ENCODE measurements at regions not wholly inside any gene's neighbourhood (a gene's known extent, or its start where the extent isn't known, plus 50 kb on each side); places are given as distances from the start of the nearest gene placed in this dataset.

GRCh38 chr6:27630727-27631608 lies 158.1 kb upstream of the ZNF184 start:
- peak overlapping the region; percentile 56 for H3K4me2 ChIP-seq (ENCODE audit: insufficient read depth, low read length, poor library complexity, severe bottlenecking)
- WGBS, 2 donors (ENCODE audit: extremely low coverage in 2 of 2, insufficient read length in 2 of 2, insufficient replicate concordance in 1 of 2), result no CpG with 5 or more reads among the region's 51 CpGs
- H2BK15ac ChIP-seq (ENCODE audit: low read length), result no peak overlapping the region
- no peak overlapping the region for H2BK12ac ChIP-seq (ENCODE audit: low read length)
- no peak overlapping the region for H2BK5ac ChIP-seq (ENCODE audit: low read length)
- H4K91ac ChIP-seq (ENCODE audit: low read depth, low read length, poor library complexity), result no peak overlapping the region
- no peaks in the 10 kb centered on the region for H3K79me1 ChIP-seq (ENCODE audit: low read depth, low read length)
- H3K18ac ChIP-seq (ENCODE audit: low read length), result peak overlapping the region; percentile 82
- no peak overlapping the region for H2AK5ac ChIP-seq (ENCODE audit: low read depth, low read length)
- H3K9me3 ChIP-seq (replicated peaks in 1 of 2; ENCODE audit: control insufficient read depth in 2 of 2, insufficient read depth in 1 of 2, low read depth in 1 of 2, low read length in 2 of 2), result no peaks in the 10 kb centered on the region
- H3K23ac ChIP-seq (ENCODE audit: low read depth, low read length, poor library complexity), result no peak overlapping the region
- no peak overlapping the region for H3K14ac ChIP-seq (ENCODE audit: low read length)
- no peak overlapping the region for H2BK120ac ChIP-seq (ENCODE audit: low read depth, low read length)
- H3K9ac ChIP-seq (ENCODE audit: low read depth, low read length, poor library complexity), result peak overlapping the region; percentile 38
- H3K27ac ChIP-seq (replicated peaks; ENCODE audit: low read length), result peak overlapping the region; percentile 72
- DNase-seq (ENCODE audit: low spot score), result peak; percentile 74
- no peak overlapping the region for H4K8ac ChIP-seq (ENCODE audit: low read depth, low read length)
- H3K36me3 ChIP-seq (replicated peaks in 1 of 2; ENCODE audit: control insufficient read depth in 2 of 2, insufficient read depth in 2 of 2, low read length in 2 of 2), result no peaks in the 10 kb centered on the region
- peaks cover 0 to 2% of the 10 kb centered on the region in 2 donors for H3K4me1 ChIP-seq (ENCODE audit: control insufficient read depth in 2 of 2, insufficient read depth in 1 of 2, low read depth in 1 of 2, low read length in 2 of 2)
- peaks cover 0 to 17% (median 0%) of the 10 kb centered on the region in 3 experiments for H3K27me3 ChIP-seq (ENCODE audit: control insufficient read depth in 3 of 3, insufficient read depth in 3 of 3, low read depth in 1 of 3, low read length in 3 of 3)
- peak overlapping the region; percentile 58 to 87 for H3K4me3 ChIP-seq (ENCODE audit: low read length in 2 of 2)
- no peak overlapping the region for H3K4ac ChIP-seq (ENCODE audit: low read length)
- peak overlapping the region; percentile 92 for H2AFZ ChIP-seq (ENCODE audit: low read length)

- DNase-seq (ENCODE audit: low spot score), result no peak
- Histone ChIP-seq H3K23ac (ENCODE audit: low read depth, low read length, poor library complexity) (no peak overlapping the region), H2BK12ac (ENCODE audit: low read length) (no peak overlapping the region), H3K36me3 (replicated peaks in 1 of 2; ENCODE audit: control insufficient read depth in 2 of 2, insufficient read depth in 2 of 2, low read length in 2 of 2) (no peaks in the 10 kb centered on the region), H4K91ac (ENCODE audit: low read depth, low read length, poor library complexity) (no peak overlapping the region), H3K79me1 (ENCODE audit: low read depth, low read length) (no peaks in the 10 kb centered on the region), H3K4me3 (ENCODE audit: low read length in 2 of 2) (no peak overlapping the region), H2BK5ac (ENCODE audit: low read length) (no peak overlapping the region), H4K8ac (ENCODE audit: low read depth, low read length) (no peak overlapping the region), H2AK5ac (ENCODE audit: low read depth, low read length) (no peak overlapping the region), H3K4ac (ENCODE audit: low read length) (no peak overlapping the region), H3K18ac (ENCODE audit: low read length) (no peak overlapping the region), H3K14ac (ENCODE audit: low read length) (no peak overlapping the region), H3K27ac (replicated peaks; ENCODE audit: low read length) (no peak overlapping the region), H3K27me3 (ENCODE audit: control insufficient read depth in 3 of 3, insufficient read depth in 3 of 3, low read depth in 1 of 3, low read length in 3 of 3) (peaks cover 0 to 5% (median 0%) of the 10 kb centered on the region in 3 experiments), H3K9ac (ENCODE audit: low read depth, low read length, poor library complexity) (no peak overlapping the region), H2AFZ (ENCODE audit: low read length) (no peak overlapping the region), H2BK15ac (ENCODE audit: low read length) (no peak overlapping the region), H2BK120ac (ENCODE audit: low read depth, low read length) (no peak overlapping the region), H3K4me2 (ENCODE audit: insufficient read depth, low read length, poor library complexity, severe bottlenecking) (no peak overlapping the region), H3K4me1 (ENCODE audit: control insufficient read depth in 2 of 2, insufficient read depth in 1 of 2, low read depth in 1 of 2, low read length in 2 of 2) (no peaks in the 10 kb centered on the region), H3K9me3 (replicated peaks in 1 of 2; ENCODE audit: control insufficient read depth in 2 of 2, insufficient read depth in 1 of 2, low read depth in 1 of 2, low read length in 2 of 2) (no peaks in the 10 kb centered on the region)
- no CpG with 5 or more reads among the region's 3 CpGs for WGBS, 2 donors (ENCODE audit: extremely low coverage in 2 of 2, insufficient read length in 2 of 2, insufficient replicate concordance in 1 of 2)
These were observed 151.9 kb upstream of the ZNF184 start for GRCh38 chr6:27624694-27625262.

GRCh38 chr6:27623103-27623502 lies 150.2 kb upstream of the ZNF184 start:
- H4K91ac ChIP-seq (ENCODE audit: low read depth, low read length, poor library complexity), result no peak overlapping the region
- no peaks in the 10 kb centered on the region for H3K36me3 ChIP-seq (replicated peaks in 1 of 2; ENCODE audit: control insufficient read depth in 2 of 2, insufficient read depth in 2 of 2, low read length in 2 of 2)
- H3K4ac ChIP-seq (ENCODE audit: low read length), result no peak overlapping the region
- no peak overlapping the region for H3K23ac ChIP-seq (ENCODE audit: low read depth, low read length, poor library complexity)
- H3K9me3 ChIP-seq (replicated peaks in 1 of 2; ENCODE audit: control insufficient read depth in 2 of 2, insufficient read depth in 1 of 2, low read depth in 1 of 2, low read length in 2 of 2), result no peaks in the 10 kb centered on the region
- H3K18ac ChIP-seq (ENCODE audit: low read length), result no peak overlapping the region
- no peak overlapping the region for H4K8ac ChIP-seq (ENCODE audit: low read depth, low read length)
- no peaks in the 10 kb centered on the region for H3K4me1 ChIP-seq (ENCODE audit: control insufficient read depth in 2 of 2, insufficient read depth in 1 of 2, low read depth in 1 of 2, low read length in 2 of 2)
- no peak overlapping the region for H3K9ac ChIP-seq (ENCODE audit: low read depth, low read length, poor library complexity)
- DNase-seq (ENCODE audit: low spot score), result no peak
- no peak overlapping the region for H2AFZ ChIP-seq (ENCODE audit: low read length)
- no peak overlapping the region for H2AK5ac ChIP-seq (ENCODE audit: low read depth, low read length)
- WGBS, 2 donors (ENCODE audit: extremely low coverage in 2 of 2, insufficient read length in 2 of 2, insufficient replicate concordance in 1 of 2), result no CpG with 5 or more reads among the region's 3 CpGs
- H2BK15ac ChIP-seq (ENCODE audit: low read length), result no peak overlapping the region
- no peak overlapping the region for H2BK12ac ChIP-seq (ENCODE audit: low read length)
- H2BK120ac ChIP-seq (ENCODE audit: low read depth, low read length), result no peak overlapping the region
- H3K79me1 ChIP-seq (ENCODE audit: low read depth, low read length), result no peaks in the 10 kb centered on the region
- no peaks in the 10 kb centered on the region for H3K27me3 ChIP-seq (ENCODE audit: control insufficient read depth in 3 of 3, insufficient read depth in 3 of 3, low read depth in 1 of 3, low read length in 3 of 3)
- H3K27ac ChIP-seq (replicated peaks; ENCODE audit: low read length), result no peak overlapping the region
- H3K4me3 ChIP-seq (ENCODE audit: low read length in 2 of 2), result no peak overlapping the region
- H3K4me2 ChIP-seq (ENCODE audit: insufficient read depth, low read length, poor library complexity, severe bottlenecking), result no peak overlapping the region
- no peak overlapping the region for H2BK5ac ChIP-seq (ENCODE audit: low read length)
- H3K14ac ChIP-seq (ENCODE audit: low read length), result no peak overlapping the region

- Histone ChIP-seq H3K4me3 (ENCODE audit: low read length in 2 of 2) (no peak overlapping the region), H4K8ac (ENCODE audit: low read depth, low read length) (no peak overlapping the region), H4K91ac (ENCODE audit: low read depth, low read length, poor library complexity) (no peak overlapping the region), H3K4ac (ENCODE audit: low read length) (no peak overlapping the region), H3K27me3 (ENCODE audit: control insufficient read depth in 3 of 3, insufficient read depth in 3 of 3, low read depth in 1 of 3, low read length in 3 of 3) (peaks cover 0 to 7% (median 4%) of the 10 kb centered on the region in 3 experiments), H3K36me3 (replicated peaks in 1 of 2; ENCODE audit: control insufficient read depth in 2 of 2, insufficient read depth in 2 of 2, low read length in 2 of 2) (no peaks in the 10 kb centered on the region), H3K18ac (ENCODE audit: low read length) (no peak overlapping the region), H3K9ac (ENCODE audit: low read depth, low read length, poor library complexity) (no peak overlapping the region), H2BK15ac (ENCODE audit: low read length) (no peak overlapping the region), H2BK12ac (ENCODE audit: low read length) (no peak overlapping the region), H3K9me3 (replicated peaks in 1 of 2; ENCODE audit: control insufficient read depth in 2 of 2, insufficient read depth in 1 of 2, low read depth in 1 of 2, low read length in 2 of 2) (no peaks in the 10 kb centered on the region), H3K4me1 (ENCODE audit: control insufficient read depth in 2 of 2, insufficient read depth in 1 of 2, low read depth in 1 of 2, low read length in 2 of 2) (no peaks in the 10 kb centered on the region), H2BK120ac (ENCODE audit: low read depth, low read length) (no peak overlapping the region), H3K4me2 (ENCODE audit: insufficient read depth, low read length, poor library complexity, severe bottlenecking) (no peak overlapping the region), H3K79me1 (ENCODE audit: low read depth, low read length) (no peaks in the 10 kb centered on the region), H3K27ac (replicated peaks; ENCODE audit: low read length) (no peak overlapping the region), H3K14ac (ENCODE audit: low read length) (no peak overlapping the region), H2AFZ (ENCODE audit: low read length) (no peak overlapping the region), H2BK5ac (ENCODE audit: low read length) (no peak overlapping the region), H3K23ac (ENCODE audit: low read depth, low read length, poor library complexity) (no peak overlapping the region), H2AK5ac (ENCODE audit: low read depth, low read length) (no peak overlapping the region)
- no CpG with 5 or more reads among the region's 4 CpGs for WGBS, 2 donors (ENCODE audit: extremely low coverage in 2 of 2, insufficient read length in 2 of 2, insufficient replicate concordance in 1 of 2)
- DNase-seq (ENCODE audit: low spot score), result no peak
These were observed 146.5 kb upstream of the ZNF184 start for GRCh38 chr6:27619436-27619835.
